AG04449 (cell line): ENCODE measurements at regions not wholly inside any gene's neighbourhood (a gene's known extent, or its start where the extent isn't known, plus 50 kb on each side); places are given as distances from the start of the nearest gene placed in this dataset.

ENCODE experiments used
- CTCF ChIA-PET: fragments of 350-600 bp; formaldehyde crosslinking; extraction: SDS; loops from one replicate; lab custom pipeline; 2021; ENCODE audit warnings: antibody characterized with exemption; lab: Yijun Ruan, JAX
- POLR2A ChIA-PET: fragments of 400-600, 350-600 bp; formaldehyde crosslinking; extraction: SDS; loops from one replicate; lab custom pipeline; 2020; ENCODE audit warnings: antibody characterized with exemption, inconsistent platforms; lab: Yijun Ruan, JAX
- DNase-seq: peaks from one replicate; pipeline ENCODE4 v3.0.0-alpha.2; 2010; ENCODE audit warnings: low read depth, low spot score
- H3K4me3 ChIP-seq: 2 replicates; pipeline ENCODE4 v1.5.1; 2011; ENCODE audit warnings: low read depth, mild to moderate bottlenecking, control low read depth, low read length
- CTCF ChIP-seq: IDR thresholded peaks from one replicate; pipeline ENCODE4 v1.5.1; 2011; ENCODE audit warnings: mild to moderate bottlenecking, moderate library complexity, low read length, control low read depth, inconsistent platforms; ENCODE audit not compliant: insufficient read depth; ENCODE audit errors: missing control alignments

- POLR2A ChIA-PET: no interaction called here
- CTCF ChIA-PET: no interaction called here
- H3K4me3 ChIP-seq: no peak overlapping the region
- TF ChIP-seq CTCF: no peak
- DNase-seq: no peak
Measured at GRCh38 chr4:178966644-178967043, 1524.4 kb upstream of the AGA start.

- no peak overlapping the region for H3K4me3 ChIP-seq
- ChIA-PET POLR2A (no interaction called here), CTCF (no interaction called here)
- no peak for TF ChIP-seq CTCF
- no peak for DNase-seq
Measured at GRCh38 chr4:178970433-178971140, 1528.3 kb upstream of the AGA start.

- no peak for TF ChIP-seq CTCF
- CTCF ChIA-PET: no interaction called here
- DNase-seq: no peak
- no peak overlapping the region for H3K4me3 ChIP-seq
- POLR2A ChIA-PET: no interaction called here
Measured at GRCh38 chr4:178976861-178977260, 1534.6 kb upstream of the AGA start.

GRCh38 chr4:178993306-178993705 lies 1551.1 kb upstream of the AGA start:
- no peak for TF ChIP-seq CTCF
- no peak overlapping the region for H3K4me3 ChIP-seq
- DNase-seq: no peak
- ChIA-PET CTCF (no interaction called here), POLR2A (no interaction called here)

GRCh38 chr4:179001918-179002317 lies 1559.7 kb upstream of the AGA start:
- ChIA-PET POLR2A (no interaction called here), CTCF (no interaction called here)
- TF ChIP-seq CTCF: no peak
- DNase-seq: no peak
- no peak overlapping the region for H3K4me3 ChIP-seq

- ChIA-PET CTCF (no interaction called here), POLR2A (no interaction called here)
- DNase-seq: no peak
- no peak overlapping the region for H3K4me3 ChIP-seq
- TF ChIP-seq CTCF: no peak
Measured at GRCh38 chr4:179007755-179008154, 1565.5 kb upstream of the AGA start.
